KG1 (cell line): ENCODE measurements at regions not wholly inside any gene's neighbourhood (a gene's known extent, or its start where the extent isn't known, plus 50 kb on each side); places are given as distances from the start of the nearest gene placed in this dataset.

Experiments
- DNase-seq: peaks from one replicate; lab custom pipeline; 2025; lab: John Stamatoyannopoulos, UW

DNA sequence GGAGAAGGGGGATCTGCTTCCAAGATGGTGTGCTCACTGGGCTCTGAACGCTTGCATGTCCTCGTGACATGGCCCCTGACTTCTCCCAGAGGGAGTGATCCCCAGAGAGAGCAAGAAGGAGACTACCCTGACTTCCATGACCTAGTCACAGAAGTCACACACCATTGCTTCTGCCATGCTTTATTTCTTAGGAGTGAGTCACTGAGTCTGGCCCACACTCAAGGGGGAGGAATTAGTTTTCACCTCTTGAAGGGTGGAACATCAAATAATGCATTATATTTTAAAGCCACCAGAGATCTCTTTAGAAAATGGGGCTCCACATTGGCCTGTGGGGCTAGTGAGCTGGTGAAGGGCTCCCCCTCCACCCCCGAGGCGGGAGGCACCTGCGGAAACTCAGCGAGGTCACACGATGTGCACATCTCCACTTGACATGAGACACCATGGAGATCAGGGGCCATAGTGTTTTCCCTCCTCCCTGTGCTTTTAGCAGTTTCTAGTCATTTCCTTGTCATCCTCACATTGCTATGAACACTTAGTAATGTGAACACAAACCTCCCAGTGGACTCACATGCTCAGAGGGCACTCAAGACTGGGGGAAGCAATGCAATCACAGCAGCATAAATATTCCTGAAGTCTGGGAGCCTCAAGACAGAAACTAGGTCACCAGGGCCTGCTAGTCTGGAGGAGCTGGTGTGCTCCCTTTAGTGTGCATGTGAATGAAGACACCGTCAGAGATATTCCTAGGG, 87.4 kb upstream of the FZD10 start:
- DNase-seq: no peak

DNA sequence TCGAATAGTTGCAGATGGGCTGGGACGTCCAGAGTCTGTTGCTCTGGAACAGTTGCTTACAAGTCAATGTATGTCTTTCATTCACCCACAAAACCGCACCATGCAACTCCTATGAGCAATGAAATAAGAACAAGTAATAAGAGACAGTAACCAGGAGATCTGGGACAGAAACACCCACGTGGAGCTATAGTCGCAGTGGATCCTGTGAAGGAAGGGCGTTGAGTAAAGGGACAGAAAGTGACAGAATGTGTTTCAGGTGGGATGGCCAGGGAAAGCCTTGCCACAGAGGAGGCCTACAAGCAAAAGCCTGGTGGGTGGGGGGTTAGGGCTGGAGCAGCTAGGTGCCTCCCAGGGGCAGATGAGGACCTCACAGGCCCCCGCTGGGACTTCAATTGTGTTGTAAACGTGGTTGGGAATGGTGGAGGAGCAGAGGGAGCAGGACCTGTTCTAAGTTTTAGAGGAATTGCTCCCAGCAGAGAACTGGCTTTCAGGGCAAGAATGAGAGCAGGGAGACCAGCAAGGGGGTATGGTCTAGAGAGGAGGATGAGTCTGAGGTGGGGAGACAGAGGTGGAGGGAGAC, 86.7 kb upstream of the FZD10 start:
- DNase-seq: no peak

DNA sequence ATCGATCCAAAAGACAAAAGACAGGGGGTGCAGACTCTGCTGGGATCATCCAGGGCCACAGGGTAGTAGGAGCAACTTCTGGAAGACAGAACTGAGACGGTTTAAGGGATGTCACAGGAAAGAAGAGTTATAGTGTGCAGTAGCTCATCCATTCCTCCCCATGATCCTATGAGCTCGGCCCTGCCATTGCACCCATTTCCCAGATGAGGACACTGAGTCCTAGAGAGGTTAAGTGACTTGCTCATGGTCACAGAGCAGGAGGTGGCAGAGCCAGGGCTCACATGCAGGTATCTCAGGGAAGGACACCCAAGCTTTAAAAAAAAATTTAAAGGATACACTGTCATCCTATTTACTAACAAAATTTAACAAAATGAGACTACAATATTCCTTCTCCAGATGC, 86.1 kb upstream of the FZD10 start:
- DNase-seq: no peak

DNA sequence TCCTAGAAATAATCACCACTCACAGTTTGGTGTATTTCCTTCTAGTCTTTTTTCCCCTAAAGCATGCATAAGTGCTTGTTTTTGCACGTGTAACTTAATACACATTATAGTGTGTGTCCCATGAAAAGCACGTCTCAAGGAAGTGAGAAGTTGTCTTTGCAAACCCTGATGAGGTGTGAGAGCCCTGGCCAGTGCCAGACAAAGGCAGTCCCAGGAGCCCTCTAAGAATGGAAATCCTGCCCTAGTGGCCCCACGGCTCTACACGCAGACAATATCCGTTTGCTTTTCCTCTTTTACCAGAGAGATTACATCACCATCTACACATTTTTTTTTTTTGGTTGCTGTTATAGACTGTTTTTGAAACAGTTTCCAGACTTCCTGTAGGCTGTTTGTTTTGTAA, 85.5 kb upstream of the FZD10 start:
- no peak for DNase-seq

- no peak for DNase-seq
Measured at GRCh38 chr12:130078852-130079251, 83.4 kb upstream of the FZD10 start.

DNA sequence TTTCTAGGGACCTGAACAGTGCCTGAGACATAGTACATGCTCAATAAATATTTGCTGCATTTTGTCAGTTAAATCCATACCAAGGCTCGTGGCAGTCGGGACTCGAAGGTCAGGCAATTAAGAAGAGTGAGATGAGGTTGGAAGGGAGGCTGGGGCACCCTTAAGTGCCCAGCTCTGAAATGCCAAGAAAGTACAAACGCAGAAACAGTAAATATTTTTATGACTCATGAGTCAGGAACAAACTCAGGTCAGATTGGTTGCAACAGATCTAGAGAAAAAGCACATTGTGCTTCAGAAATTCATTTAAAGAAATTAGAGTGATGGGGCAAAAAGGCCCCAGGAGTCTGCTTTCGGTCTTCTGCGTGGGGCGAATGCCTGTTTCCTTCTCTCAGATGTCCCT, 83.0 kb upstream of the FZD10 start:
- DNase-seq: no peak

GRCh38 chr12:130080205-130080604, 82.1 kb upstream of the FZD10 start:
- DNase-seq: no peak

DNA sequence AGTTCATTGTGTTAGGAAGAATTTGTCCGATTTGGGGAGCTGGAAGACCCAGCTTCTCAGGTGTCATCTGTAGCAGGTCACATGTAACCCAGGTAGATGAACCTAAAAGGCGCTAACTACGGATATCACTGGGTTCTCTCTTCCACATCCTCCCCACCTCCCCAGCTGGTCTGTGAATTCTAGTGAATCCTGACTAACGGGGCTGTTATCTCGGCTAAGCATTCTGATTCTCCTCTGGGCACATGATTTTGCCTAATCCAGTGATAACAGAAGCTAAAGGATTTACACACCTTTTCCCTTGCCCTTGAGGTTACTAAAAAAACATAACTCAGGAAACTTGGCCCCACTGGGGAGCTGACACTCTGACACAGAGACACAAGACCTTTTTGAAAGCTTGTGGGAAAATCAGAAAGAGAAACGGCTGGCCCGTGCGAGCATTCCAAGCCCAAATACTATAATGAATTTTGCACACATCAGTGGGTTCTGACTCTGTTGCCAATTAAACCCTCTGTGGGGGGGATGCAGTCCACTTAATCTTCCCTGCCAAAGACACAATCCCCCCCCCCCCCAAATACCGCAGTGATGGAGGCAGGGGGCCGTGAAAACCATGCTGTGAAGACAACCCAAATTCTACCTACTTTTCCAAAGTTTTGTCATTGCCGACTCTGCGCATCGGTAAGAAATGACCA, 81.0 kb upstream of the FZD10 start:
- DNase-seq: no peak

DNA sequence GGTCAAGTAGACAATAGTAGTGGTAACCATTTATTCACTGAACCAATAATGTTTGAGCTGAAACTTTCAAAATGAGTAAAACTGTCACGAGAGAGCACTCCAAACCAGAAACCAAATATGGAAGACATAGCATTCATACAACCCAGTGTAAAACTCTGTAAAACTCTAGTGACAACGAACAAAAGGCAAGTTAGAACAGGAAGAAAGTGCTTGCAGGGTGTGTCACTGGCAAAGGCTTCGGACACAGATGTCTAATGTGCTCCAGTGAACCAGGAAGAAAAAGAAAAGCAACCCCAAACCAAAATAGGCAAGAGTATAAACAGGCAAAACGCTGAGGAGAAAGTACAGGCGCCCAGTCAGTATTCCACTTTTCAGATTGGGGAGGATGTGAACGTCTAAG, 79.3 kb upstream of the FZD10 start:
- no peak for DNase-seq

- no peak for DNase-seq
Measured at GRCh38 chr12:130083734-130084133, 78.5 kb upstream of the FZD10 start.

DNA sequence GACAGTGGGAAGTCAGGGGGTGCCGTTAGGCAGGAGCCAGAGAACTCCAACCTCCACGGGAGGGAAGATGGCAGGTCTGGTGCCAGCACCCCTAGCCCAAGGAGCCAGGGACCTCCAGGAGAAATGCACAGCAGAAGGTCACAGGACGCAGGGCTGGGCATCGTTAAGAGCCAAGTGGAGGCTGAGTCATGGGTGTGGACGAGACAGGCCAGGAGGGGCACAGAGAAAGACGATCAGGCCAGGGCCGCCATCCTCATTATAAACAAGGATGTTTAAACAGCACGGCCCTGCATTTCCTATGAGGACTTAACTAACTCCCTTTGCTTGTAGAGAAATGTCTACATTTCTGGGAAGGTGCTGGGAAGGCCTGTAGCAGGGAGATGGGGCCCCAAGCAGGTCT, 77.9 kb upstream of the FZD10 start:
- DNase-seq: no peak

DNA sequence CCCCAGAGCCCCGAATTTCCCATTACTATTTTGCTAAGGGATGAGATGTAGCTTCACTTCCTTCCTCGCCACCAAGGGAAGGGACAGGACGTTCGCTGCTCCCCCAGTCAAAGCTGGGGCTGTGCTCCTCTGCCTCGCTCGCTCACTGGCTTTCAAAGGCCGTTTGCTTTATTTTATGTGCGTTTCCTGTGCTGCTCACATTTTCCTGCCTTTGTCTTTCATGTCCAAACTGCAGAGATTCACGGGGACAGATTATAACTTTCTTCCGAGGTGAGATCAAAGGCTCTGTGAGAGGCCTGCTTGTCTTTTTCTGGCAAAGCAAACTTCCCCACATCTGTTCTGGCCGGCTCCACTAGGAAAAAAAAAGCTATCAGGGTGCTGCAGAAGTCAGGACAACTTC, 76.0 kb upstream of the FZD10 start:
- DNase-seq: no peak

GRCh38 chr12:130086797-130087196, 75.5 kb upstream of the FZD10 start:
- DNase-seq: no peak

DNA sequence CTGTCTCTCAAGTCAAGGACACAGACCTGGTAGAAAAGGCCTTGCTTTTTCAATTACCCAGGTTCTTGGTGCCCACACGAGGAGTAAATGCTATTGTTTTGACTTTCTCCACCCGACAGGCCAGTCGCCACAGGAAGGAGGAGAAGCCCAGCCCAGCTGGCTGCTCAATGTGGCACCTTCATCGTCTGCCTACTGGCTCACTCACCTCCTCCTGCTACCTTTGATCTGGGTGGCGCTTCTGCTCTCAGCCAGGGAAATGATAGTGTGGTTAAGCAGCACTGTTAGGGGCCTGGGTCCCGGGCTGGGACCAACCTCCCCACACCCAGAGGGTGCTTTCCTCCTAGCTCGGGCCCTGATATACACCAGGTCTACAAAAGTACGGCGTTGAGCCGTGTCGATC, 75.0 kb upstream of the FZD10 start:
- no peak for DNase-seq

DNA sequence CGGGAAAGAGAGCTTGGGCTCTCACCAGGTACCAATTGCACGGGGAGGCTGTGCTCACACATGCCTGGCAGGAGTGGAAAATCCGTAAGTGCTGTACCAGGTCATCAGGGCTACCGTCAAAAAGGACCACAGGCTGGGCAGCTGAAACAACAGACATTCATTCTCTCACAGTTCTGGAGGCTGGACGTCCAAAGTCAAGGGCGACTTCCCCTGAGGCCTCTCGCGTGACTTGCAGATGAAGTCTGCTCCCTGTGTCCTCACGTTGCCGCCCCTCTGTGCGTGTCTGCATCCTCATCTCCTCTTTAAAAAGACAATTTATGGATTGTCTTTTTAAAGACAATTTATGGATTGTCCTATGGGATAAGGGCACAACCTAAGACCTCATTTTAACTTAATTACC, 73.8 kb upstream of the FZD10 start:
- no peak for DNase-seq

DNA sequence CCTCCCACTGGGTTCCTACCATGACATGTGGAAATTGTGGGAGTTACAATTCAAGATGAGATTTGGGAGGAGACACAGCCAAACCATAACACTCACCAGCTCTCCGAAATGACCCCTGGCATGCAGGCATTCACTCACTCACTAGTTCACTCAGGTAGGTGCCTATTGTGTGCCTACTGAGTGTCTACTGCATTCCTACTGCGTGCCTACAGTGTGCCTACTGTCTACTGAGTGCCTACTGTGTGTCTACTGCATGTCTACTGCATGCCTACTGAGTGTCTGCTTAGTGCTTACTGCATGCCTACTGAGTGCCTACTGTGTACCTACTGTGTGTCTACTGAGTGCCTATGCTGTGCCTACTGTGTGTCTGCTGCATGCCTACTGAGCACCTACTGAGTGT, 71.7 kb upstream of the FZD10 start:
- no peak for DNase-seq

DNA sequence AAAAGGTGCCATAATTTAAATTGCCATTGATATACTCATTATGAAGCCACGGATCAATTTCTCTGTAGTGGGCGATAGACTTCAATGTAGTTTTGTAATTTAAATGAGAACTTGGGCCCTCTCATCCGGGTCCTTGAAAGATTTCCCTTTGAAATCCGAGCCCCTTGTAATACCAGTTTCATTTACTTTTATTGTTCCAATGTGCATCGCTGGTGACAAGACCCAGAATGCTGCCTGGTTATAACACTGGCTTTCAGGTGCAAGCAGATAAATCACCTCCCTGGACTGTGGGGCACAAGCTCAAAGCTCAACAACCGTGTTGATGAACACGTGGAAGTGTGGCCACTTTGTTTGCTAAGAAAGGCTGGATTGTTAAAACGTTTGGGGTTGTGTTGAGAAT, 68.9 kb upstream of the FZD10 start:
- no peak for DNase-seq

- DNase-seq: no peak
Measured at GRCh38 chr12:130097342-130097741, 64.9 kb upstream of the FZD10 start.

DNA sequence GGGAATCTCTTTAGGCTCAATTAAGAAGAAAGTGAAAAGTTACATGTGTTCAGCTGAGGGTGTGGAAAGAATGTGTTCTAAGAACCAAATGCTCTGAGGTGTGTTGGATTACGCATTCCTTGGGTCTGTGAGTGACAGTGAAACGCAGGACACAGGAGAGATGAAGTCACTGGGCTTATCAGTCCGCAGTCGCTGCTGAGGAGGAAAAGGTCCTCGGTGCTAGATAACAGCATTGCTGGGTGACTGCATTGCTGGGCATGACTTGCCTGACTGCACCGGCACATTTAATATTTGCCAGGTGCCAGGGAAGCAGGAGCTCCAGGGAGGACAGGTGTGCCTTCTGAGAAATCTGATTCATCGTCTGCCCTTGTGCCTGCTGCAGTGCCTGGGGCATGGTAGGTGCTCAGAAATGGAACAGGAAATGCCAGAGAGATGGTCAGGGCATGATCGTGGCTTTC, 64.4 kb upstream of the FZD10 start:
- DNase-seq: no peak

GRCh38 chr12:130098301-130099005, 63.8 kb upstream of the FZD10 start:
- no peak for DNase-seq

GRCh38 chr12:130100634-130101362, 61.5 kb upstream of the FZD10 start:
- DNase-seq: no peak

GRCh38 chr12:130101370-130101769, 60.9 kb upstream of the FZD10 start:
- no peak for DNase-seq
